ENCODE measurements at regions not wholly inside any gene's neighbourhood (a gene's known extent, or its start where the extent isn't known, plus 50 kb on each side); places are given as distances from the start of the nearest gene placed in this dataset.
"Not testable (repeated sequence)": the region's sequence is repeated elsewhere in the genome, so short reads cannot be mapped to it uniquely, and the experiment has no call there.

DNA sequence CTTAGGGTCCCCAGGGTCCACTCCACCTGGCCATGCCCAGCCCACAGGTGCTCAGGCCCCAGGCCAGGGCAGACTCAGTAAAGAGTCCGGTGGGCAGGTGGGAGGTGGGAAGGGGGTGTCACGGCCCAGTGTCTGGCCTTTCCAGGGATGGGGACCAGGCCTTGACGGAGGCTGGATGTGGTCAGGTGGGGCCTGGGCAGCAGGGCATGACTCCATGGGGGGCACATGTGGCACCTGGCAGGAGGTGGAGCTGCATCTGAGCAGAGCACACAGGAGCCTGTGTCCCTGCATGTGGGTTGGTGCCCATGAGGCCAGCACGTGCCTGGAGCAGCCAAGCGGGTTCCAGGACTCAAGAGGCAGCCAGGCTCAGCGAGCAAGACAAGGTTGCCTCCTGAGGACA lies 132.9 kb downstream of the FAM53A start:
- H3K36me3 ChIP-seq (ENCODE audit: insufficient read depth, low read length): no peaks in the 10 kb centered on the region
- no peak overlapping the region for H3K4me2 ChIP-seq (ENCODE audit: insufficient read depth, low read length)
- peaks cover 16% of the 10 kb centered on the region for H3K27me3 ChIP-seq (ENCODE audit: insufficient read depth, low read length)
- no peak for TF ChIP-seq CTCF (IDR thresholded peaks at IDR 0.05; ENCODE audit: extremely low read depth, low read depth, low read length)
- H2AFZ ChIP-seq (ENCODE audit: low read length): no peak overlapping the region
- no peak overlapping the region for H3K4me3 ChIP-seq (ENCODE audit: insufficient read depth, low read length)
- no peaks in the 10 kb centered on the region for H3K9me3 ChIP-seq (ENCODE audit: low read depth, low read length)
- peaks cover 4% of the 10 kb centered on the region for H3K4me1 ChIP-seq (ENCODE audit: insufficient read depth, low read length)
- H4K20me1 ChIP-seq (ENCODE audit: insufficient read depth, low read length): no peaks in the 10 kb centered on the region
- DNase-seq (ENCODE audit: insufficient read length, low spot score, missing footprints): no peak
- H3K27ac ChIP-seq (ENCODE audit: low read depth, low read length): no peak overlapping the region
- H3K79me2 ChIP-seq (ENCODE audit: insufficient read depth, low read length): no peaks in the 10 kb centered on the region

- Histone ChIP-seq H3K9me3 (ENCODE audit: low read depth, low read length) (no peaks in the 10 kb centered on the region), H3K4me1 (ENCODE audit: insufficient read depth, low read length) (peaks cover 4% of the 10 kb centered on the region), H3K36me3 (ENCODE audit: insufficient read depth, low read length) (no peaks in the 10 kb centered on the region), H4K20me1 (ENCODE audit: insufficient read depth, low read length) (no peaks in the 10 kb centered on the region), H2AFZ (ENCODE audit: low read length) (no peak overlapping the region), H3K4me2 (ENCODE audit: insufficient read depth, low read length) (no peak overlapping the region), H3K4me3 (ENCODE audit: insufficient read depth, low read length) (no peak overlapping the region), H3K79me2 (ENCODE audit: insufficient read depth, low read length) (no peaks in the 10 kb centered on the region), H3K27me3 (ENCODE audit: insufficient read depth, low read length) (peaks cover 14% of the 10 kb centered on the region), H3K27ac (ENCODE audit: low read depth, low read length) (no peak overlapping the region)
- TF ChIP-seq CTCF (IDR thresholded peaks at IDR 0.05; ENCODE audit: extremely low read depth, low read depth, low read length): no peak
- no peak for DNase-seq (ENCODE audit: insufficient read length, low spot score, missing footprints)
Measured at GRCh38 chr4:1550122-1551070, 133.7 kb downstream of the FAM53A start.

DNA sequence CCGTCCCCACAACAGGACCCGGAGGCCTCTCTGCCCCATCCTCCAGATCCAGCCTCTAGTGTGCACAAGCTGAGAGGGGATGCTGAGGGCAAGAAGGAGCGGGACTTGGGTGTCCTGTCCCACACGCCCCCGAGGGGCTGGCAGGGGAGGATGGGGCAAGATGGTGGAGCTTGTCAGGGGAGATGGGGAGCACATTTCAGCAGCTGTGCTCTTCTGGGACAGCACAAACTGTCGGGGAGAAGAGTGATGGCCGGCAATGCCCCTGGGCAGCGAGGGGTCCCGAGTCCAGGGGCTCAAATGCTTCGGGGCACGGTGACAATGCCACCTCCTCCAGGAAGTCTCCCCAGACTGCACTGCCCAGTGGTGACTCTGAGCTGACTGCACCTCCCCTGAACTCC lies 134.5 kb downstream of the FAM53A start:
- Histone ChIP-seq H3K79me2 (ENCODE audit: insufficient read depth, low read length) (no peaks in the 10 kb centered on the region), H3K27me3 (ENCODE audit: insufficient read depth, low read length) (peaks cover 14% of the 10 kb centered on the region), H4K20me1 (ENCODE audit: insufficient read depth, low read length) (no peaks in the 10 kb centered on the region), H3K4me1 (ENCODE audit: insufficient read depth, low read length) (peaks cover 4% of the 10 kb centered on the region), H3K27ac (ENCODE audit: low read depth, low read length) (no peak overlapping the region), H3K36me3 (ENCODE audit: insufficient read depth, low read length) (no peaks in the 10 kb centered on the region), H3K4me3 (ENCODE audit: insufficient read depth, low read length) (no peak overlapping the region), H3K4me2 (ENCODE audit: insufficient read depth, low read length) (no peak overlapping the region), H3K9me3 (ENCODE audit: low read depth, low read length) (no peaks in the 10 kb centered on the region), H2AFZ (ENCODE audit: low read length) (no peak overlapping the region)
- no peak for DNase-seq (ENCODE audit: insufficient read length, low spot score, missing footprints)
- TF ChIP-seq CTCF (IDR thresholded peaks at IDR 0.05; ENCODE audit: extremely low read depth, low read depth, low read length): no peak

DNA sequence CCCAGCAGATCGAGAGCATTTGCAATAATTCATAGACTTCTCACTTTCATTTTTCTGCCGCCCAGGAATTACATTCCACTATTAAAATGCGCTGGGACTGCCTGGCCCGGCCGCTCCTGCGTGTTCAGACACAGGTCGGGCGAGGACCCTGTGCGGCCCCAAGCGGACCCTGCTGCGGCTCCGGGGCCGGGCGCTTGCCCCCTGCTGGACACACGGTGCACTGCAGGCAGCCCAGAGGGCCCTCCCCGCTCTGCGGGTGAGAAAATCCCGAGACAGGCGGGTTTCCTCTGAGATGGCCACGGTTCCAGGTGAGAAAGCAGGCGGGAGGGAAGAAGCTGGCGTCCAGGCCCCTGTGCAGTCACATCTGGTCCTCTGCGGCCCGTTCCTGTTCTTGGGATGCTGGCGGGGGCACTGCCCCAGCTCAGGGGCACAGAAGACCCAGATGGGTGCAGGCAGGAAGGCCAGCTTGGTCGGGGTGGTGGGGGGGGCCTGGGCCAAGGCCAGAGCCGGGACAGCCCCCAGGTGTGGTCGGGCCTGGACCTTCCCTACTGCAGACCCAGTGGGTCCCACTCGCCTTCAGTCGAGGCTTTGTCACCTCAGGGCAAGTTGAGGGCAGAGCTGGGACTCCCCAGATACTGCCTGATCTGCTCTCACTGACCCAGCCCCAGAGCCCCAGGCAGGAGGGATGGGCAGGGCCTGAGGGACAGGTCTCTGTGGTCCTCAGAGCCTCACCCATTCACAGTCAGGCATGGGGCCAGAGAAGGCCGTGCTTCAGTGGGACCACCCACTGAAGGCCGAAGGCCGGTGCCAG lies 135.1 kb downstream of the FAM53A start:
- peak; percentile 97 for DNase-seq (ENCODE audit: insufficient read length, low spot score, missing footprints)
- Histone ChIP-seq H3K4me2 (ENCODE audit: insufficient read depth, low read length) (peak overlapping the region; percentile 75), H2AFZ (ENCODE audit: low read length) (peak overlapping the region; percentile 70), H3K4me3 (ENCODE audit: insufficient read depth, low read length) (peak overlapping the region; percentile 57), H3K27me3 (ENCODE audit: insufficient read depth, low read length) (peaks cover 14% of the 10 kb centered on the region)
- not testable (repeated sequence) for H3K9me3 ChIP-seq (ENCODE audit: low read depth, low read length); H4K20me1 ChIP-seq (ENCODE audit: insufficient read depth, low read length); H3K79me2 ChIP-seq (ENCODE audit: insufficient read depth, low read length); H3K36me3 ChIP-seq (ENCODE audit: insufficient read depth, low read length); H3K27ac ChIP-seq (ENCODE audit: low read depth, low read length); H3K4me1 ChIP-seq (ENCODE audit: insufficient read depth, low read length)
- peak; percentile 65 for TF ChIP-seq CTCF (IDR thresholded peaks at IDR 0.05; ENCODE audit: extremely low read depth, low read depth, low read length)

Data from osteoblast (primary cell).